ENCODE measurements at regions not wholly inside any gene's neighbourhood (a gene's known extent, or its start where the extent isn't known, plus 50 kb on each side); places are given as distances from the start of the nearest gene placed in this dataset.

DNA sequence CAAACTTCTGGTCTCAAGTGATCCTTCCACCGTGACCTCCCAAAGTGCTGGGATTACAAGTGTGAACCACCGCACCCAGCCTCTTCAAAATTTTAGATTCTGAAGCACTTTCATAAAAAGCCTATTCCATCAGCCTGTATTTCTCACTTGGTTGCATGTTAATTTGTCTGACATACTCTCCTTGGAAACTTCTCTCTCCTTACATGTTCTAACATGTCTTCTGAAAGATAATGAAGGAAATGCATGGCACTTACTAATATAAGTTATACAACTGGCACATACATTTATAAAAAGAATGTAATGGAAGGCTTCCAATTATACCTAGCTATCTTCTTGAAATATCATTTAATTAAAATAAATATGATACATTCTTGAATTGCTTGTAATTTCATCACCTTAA lies 597.5 kb downstream of the TBC1D32 start:
- DNase-seq (no peak), ATAC-seq (no peak)
- Histone ChIP-seq H3K36me3 (no peaks in the 10 kb centered on the region), H3K27ac (no peak overlapping the region), H3K27me3 (no peaks in the 10 kb centered on the region), H3K4me3 (no peak overlapping the region), H3K4me1 (no peaks in the 10 kb centered on the region), H3K9me3 (no peaks in the 10 kb centered on the region)
- TF ChIP-seq, protein P1, sequence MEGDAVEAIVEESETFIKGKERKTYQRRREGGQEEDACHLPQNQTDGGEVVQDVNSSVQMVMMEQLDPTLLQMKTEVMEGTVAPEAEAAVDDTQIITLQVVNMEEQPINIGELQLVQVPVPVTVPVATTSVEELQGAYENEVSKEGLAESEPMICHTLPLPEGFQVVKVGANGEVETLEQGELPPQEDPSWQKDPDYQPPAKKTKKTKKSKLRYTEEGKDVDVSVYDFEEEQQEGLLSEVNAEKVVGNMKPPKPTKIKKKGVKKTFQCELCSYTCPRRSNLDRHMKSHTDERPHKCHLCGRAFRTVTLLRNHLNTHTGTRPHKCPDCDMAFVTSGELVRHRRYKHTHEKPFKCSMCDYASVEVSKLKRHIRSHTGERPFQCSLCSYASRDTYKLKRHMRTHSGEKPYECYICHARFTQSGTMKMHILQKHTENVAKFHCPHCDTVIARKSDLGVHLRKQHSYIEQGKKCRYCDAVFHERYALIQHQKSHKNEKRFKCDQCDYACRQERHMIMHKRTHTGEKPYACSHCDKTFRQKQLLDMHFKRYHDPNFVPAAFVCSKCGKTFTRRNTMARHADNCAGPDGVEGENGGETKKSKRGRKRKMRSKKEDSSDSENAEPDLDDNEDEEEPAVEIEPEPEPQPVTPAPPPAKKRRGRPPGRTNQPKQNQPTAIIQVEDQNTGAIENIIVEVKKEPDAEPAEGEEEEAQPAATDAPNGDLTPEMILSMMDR (IDR thresholded peaks at IDR 0.05): no peak
- intact Hi-C loops (cut with DNase I): no loop called here

DNA sequence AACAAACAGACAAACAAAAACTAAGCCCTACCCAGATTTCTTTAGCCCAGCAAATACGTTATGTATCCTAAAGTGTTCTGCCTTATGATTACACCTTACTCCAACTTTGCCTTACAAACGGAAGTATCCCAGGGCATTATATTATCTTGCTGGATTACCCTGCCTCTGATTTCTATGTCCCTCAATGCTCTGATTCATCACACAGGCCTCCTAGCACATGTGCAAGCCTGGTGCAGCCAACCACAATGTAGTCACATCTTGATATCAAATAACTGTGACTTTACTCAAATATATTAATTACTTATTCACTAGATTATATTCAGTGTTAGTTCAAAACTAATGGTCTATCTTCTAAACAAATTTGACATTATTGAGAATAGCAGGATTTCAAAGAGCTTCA lies 598.6 kb downstream of the TBC1D32 start:
- TF ChIP-seq, protein P1 (IDR thresholded peaks at IDR 0.05): no peak
- no peak overlapping the region for H3K4me3 ChIP-seq
- DNase-seq (no peak), ATAC-seq (no peak)
- no peaks in the 10 kb centered on the region for H3K4me1 ChIP-seq
- H3K27ac ChIP-seq: no peak overlapping the region
- H3K27me3 ChIP-seq: no peaks in the 10 kb centered on the region
- H3K9me3 ChIP-seq: no peaks in the 10 kb centered on the region
- intact Hi-C loops (cut with DNase I): no loop called here
- H3K36me3 ChIP-seq: no peaks in the 10 kb centered on the region

DNA sequence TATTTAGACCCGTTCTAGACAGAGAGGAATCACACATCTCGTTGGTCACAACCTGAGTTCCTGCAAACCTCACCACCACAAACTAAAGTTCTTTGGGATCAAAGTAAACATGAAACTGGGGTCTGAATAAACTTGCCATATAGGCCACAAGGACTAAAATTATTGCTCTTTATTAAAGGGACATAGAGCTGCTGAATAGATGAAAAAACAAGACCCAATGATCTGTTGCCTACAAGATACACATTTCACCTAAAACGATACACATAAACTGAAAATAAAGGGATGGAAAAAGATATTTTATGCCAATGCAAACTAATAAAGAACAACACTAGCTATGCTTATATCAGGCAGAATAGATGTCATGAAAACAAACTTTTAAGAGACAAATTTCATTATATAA lies 623.0 kb downstream of the TBC1D32 start:
- peaks cover 8% of the 10 kb centered on the region for H3K9me3 ChIP-seq
- ATAC-seq (no peak), DNase-seq (no peak)
- TF ChIP-seq, protein P1 (IDR thresholded peaks at IDR 0.05): no peak
- intact Hi-C loops (cut with DNase I): no loop called here
- H3K4me3 ChIP-seq: no peak overlapping the region
- no peaks in the 10 kb centered on the region for H3K36me3 ChIP-seq
- no peak overlapping the region for H3K27ac ChIP-seq
- no peaks in the 10 kb centered on the region for H3K27me3 ChIP-seq
- no peaks in the 10 kb centered on the region for H3K4me1 ChIP-seq

DNA sequence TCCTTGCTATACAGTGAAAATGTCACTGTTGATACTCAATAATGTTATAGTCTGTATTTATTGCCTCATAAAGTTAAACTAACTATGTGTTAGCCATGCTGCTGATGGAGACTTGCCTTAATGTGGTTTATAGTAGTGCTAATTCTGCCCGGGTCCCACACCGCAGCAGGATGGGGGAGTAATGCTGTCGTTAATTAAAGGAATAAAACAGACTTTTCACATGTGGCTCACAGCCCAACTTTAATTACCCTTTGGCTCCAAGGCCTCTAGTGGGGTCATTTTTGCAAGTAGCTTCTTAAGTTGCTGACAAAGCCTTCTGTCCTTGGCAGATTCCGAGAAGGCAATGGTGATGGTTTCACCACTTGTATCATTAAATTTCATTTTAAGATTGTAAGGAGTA lies 634.3 kb downstream of the TBC1D32 start:
- DNase-seq (no peak), ATAC-seq (no peak)
- TF ChIP-seq, protein P1 (IDR thresholded peaks at IDR 0.05): no peak
- H3K4me1 ChIP-seq: no peaks in the 10 kb centered on the region
- no peak overlapping the region for H3K4me3 ChIP-seq
- H3K9me3 ChIP-seq: no peaks in the 10 kb centered on the region
- no peaks in the 10 kb centered on the region for H3K36me3 ChIP-seq
- no peaks in the 10 kb centered on the region for H3K27me3 ChIP-seq
- intact Hi-C loops (cut with DNase I): no loop called here
- H3K27ac ChIP-seq: no peak overlapping the region

DNA sequence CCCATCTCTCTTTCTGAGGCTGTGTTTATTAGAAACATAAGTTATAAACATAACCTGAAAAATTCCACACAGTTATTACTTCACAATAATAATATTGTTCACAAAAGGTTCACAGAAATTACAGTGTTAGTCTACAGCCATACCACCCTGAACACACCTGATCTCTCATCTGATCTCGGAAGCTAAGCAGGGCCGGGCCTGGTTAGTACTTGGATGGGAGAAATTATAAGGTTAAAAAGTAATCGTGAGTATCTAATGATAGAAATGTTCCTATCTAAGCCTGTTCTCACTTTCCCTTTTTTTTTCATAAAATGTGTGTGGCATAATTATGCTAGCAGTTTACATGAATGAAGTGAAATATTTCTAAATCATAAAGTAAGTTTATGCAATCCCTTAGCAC lies 647.8 kb downstream of the TBC1D32 start:
- no peak overlapping the region for H3K4me3 ChIP-seq
- no peaks in the 10 kb centered on the region for H3K36me3 ChIP-seq
- no peak overlapping the region for H3K27ac ChIP-seq
- H3K9me3 ChIP-seq: no peaks in the 10 kb centered on the region
- no peaks in the 10 kb centered on the region for H3K27me3 ChIP-seq
- DNase-seq (no peak), ATAC-seq (no peak)
- TF ChIP-seq, protein P1 (IDR thresholded peaks at IDR 0.05): no peak
- intact Hi-C loops (cut with DNase I): no loop called here
- no peaks in the 10 kb centered on the region for H3K4me1 ChIP-seq

DNA sequence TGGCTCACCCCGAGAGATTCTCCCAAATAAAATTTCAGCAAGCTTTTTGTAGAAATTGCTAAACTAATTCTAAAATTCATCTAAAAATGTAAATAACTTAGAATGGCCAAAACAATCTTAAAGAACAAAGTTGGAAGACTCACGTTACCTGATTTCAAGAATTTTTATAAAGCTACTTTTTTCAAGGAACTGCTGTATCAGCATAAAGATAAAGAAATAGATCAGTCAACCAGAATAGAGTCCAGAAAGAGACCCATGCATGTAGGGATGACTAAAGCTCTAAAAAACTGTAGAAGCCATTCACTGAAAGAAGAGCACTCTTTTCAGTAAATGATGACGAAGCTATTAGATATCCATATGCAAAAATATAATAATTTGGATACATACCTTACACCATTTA lies 652.1 kb downstream of the TBC1D32 start:
- Histone ChIP-seq H3K4me3 (no peak overlapping the region), H3K4me1 (no peaks in the 10 kb centered on the region), H3K9me3 (no peaks in the 10 kb centered on the region), H3K27ac (no peak overlapping the region), H3K27me3 (no peaks in the 10 kb centered on the region), H3K36me3 (no peaks in the 10 kb centered on the region)
- intact Hi-C loops (cut with DNase I): no loop called here
- TF ChIP-seq, protein P1 (IDR thresholded peaks at IDR 0.05): no peak
- no peak for ATAC-seq
- no peak for DNase-seq

Measured in upper lobe of right lung (tissue), 1 donor.